IMR-90 (cell line): ENCODE measurements at regions not wholly inside any gene's neighbourhood (a gene's known extent, or its start where the extent isn't known, plus 50 kb on each side); places are given as distances from the start of the nearest gene placed in this dataset.

Experiments used
- ATAC-seq: fragments of 200-7000 bp; cut with Tn5 transposase; 2 replicates; pipeline ENCODE4 v1.9.1; 2020; ENCODE audit warnings: low read depth, mild to moderate bottlenecking, moderate library complexity
- BruUV-seq: library from RNA; stranded (reverse); fragments of 400-500 nt; replicated peaks from 2 replicates; lab custom pipeline; 2021; lab: Mats Ljungman, UMichigan
- CTCF ChIA-PET: fragments of 300-600 bp; formaldehyde crosslinking; extraction: SDS; loops from one replicate; lab custom pipeline; 2021; ENCODE audit warnings: antibody characterized with exemption; lab: Yijun Ruan, JAX
- POLR2A ChIA-PET: fragments of 300-600 bp; sonication (Branson Sonifier 250); formaldehyde crosslinking; loops from one replicate; lab custom pipeline; 2022; ENCODE audit warnings: antibody characterized with exemption; ENCODE audit not compliant: unreplicated experiment; lab: Charles Lee
- DNase-seq: peaks from one replicate; pipeline ENCODE4 v3.0.0; 2013
- H2AFZ ChIP-seq: replicated peaks from 2 replicates; pipeline ENCODE3; 2013; ENCODE audit warnings: low read length, mild to moderate bottlenecking; ENCODE audit not compliant: poor library complexity
- H2AK5ac ChIP-seq: 2 replicates; pipeline ENCODE4 v1.6.1; 2013; ENCODE audit warnings: low read depth, low read length, inconsistent platforms
- H2AK9ac ChIP-seq: replicated peaks from 2 replicates; pipeline ENCODE3; 2013; ENCODE audit warnings: mild to moderate bottlenecking, low read depth, low read length, moderate library complexity; ENCODE audit not compliant: poor library complexity
- H2BK120ac ChIP-seq: 2 replicates; pipeline ENCODE4 v1.6.1; 2013; ENCODE audit warnings: low read depth, low read length, inconsistent platforms
- H2BK15ac ChIP-seq: 3 replicates; pipeline ENCODE4 v1.6.1; 2013; ENCODE audit warnings: low read depth, low read length, inconsistent platforms
- H2BK20ac ChIP-seq: 2 replicates; pipeline ENCODE4 v1.6.1; 2013; ENCODE audit warnings: low read depth, mild to moderate bottlenecking, inconsistent platforms, low read length, moderate library complexity
- H2BK5ac ChIP-seq: 2 replicates; pipeline ENCODE4 v1.6.1; 2013; ENCODE audit warnings: mild to moderate bottlenecking, low read depth, low read length, inconsistent platforms; ENCODE audit not compliant: poor library complexity, severe bottlenecking
- H3K14ac ChIP-seq: replicated peaks from 2 replicates; pipeline ENCODE4 v1.6.1; 2013; ENCODE audit warnings: low read depth, low read length, inconsistent platforms
- H3K18ac ChIP-seq: 2 replicates; pipeline ENCODE4 v1.6.1; 2013; ENCODE audit warnings: low read depth, low read length, control low read depth
- H3K23ac ChIP-seq: 2 replicates; pipeline ENCODE4 v1.6.1; 2013; ENCODE audit warnings: low read depth, low read length, inconsistent platforms
- H3K27ac ChIP-seq: 2 replicates; pipeline ENCODE4 v1.5.1; 2013; ENCODE audit warnings: mild to moderate bottlenecking, control low read depth, low read length; ENCODE audit not compliant: insufficient read depth
- H3K27me3 ChIP-seq: 2 replicates; pipeline ENCODE4 v1.6.1; 2013; ENCODE audit warnings: low read length; ENCODE audit not compliant: control insufficient read depth, insufficient read depth
- H3K36me3 ChIP-seq: 2 replicates; pipeline ENCODE4 v1.6.1; 2013; ENCODE audit warnings: low read length, mixed read lengths; ENCODE audit not compliant: control insufficient read depth, insufficient read depth
- H3K4ac ChIP-seq: 2 replicates; pipeline ENCODE4 v1.6.1; 2013; ENCODE audit warnings: low read depth, low read length, inconsistent platforms
- H3K4me1 ChIP-seq: 2 replicates; pipeline ENCODE4 v1.6.1; 2013; ENCODE audit warnings: low read length, mixed read lengths; ENCODE audit not compliant: control insufficient read depth, insufficient read depth
- H3K4me2 ChIP-seq: 2 replicates; pipeline ENCODE4 v1.6.1; 2013; ENCODE audit warnings: low read depth, mild to moderate bottlenecking, control low read depth, low read length, moderate library complexity
- H3K4me3 ChIP-seq: 2 replicates; pipeline ENCODE4 v1.5.1; 2013; ENCODE audit warnings: low read depth, mild to moderate bottlenecking, control low read depth, low read length, moderate library complexity; ENCODE audit not compliant: insufficient read depth
- H3K56ac ChIP-seq: 2 replicates; pipeline ENCODE4 v1.6.1; 2013; ENCODE audit warnings: low read length, inconsistent platforms; ENCODE audit not compliant: insufficient read depth; ENCODE audit errors: extremely low read depth
- H3K79me1 ChIP-seq, 2 experiments: 2 replicates each; pipeline ENCODE4 v1.6.1; 2013; ENCODE audit warnings: low read length in 2 of 2, inconsistent platforms in 1 of 2, low read depth in 1 of 2
- H3K9ac ChIP-seq: 2 replicates; pipeline ENCODE4 v1.6.1; 2013; ENCODE audit warnings: low read depth, low read length, control low read depth
- H3K9me1 ChIP-seq: 2 replicates; pipeline ENCODE4 v1.6.1; 2013; ENCODE audit warnings: low read length, inconsistent platforms; ENCODE audit not compliant: insufficient read depth
- H3K9me3 ChIP-seq: 2 replicates; pipeline ENCODE4 v1.6.1; 2013; ENCODE audit warnings: low read length; ENCODE audit not compliant: control insufficient read depth, insufficient read depth
- H4K20me1 ChIP-seq: 2 replicates; pipeline ENCODE4 v1.6.1; 2013; ENCODE audit warnings: low read length, inconsistent platforms; ENCODE audit not compliant: insufficient read depth
- H4K5ac ChIP-seq: 2 replicates; pipeline ENCODE4 v1.6.1; 2013; ENCODE audit warnings: mild to moderate bottlenecking, low read depth, low read length, control low read depth
- H4K8ac ChIP-seq, 2 experiments: 2 replicates each; pipeline ENCODE4 v1.6.1; 2013; ENCODE audit warnings: low read depth in 2 of 2, low read length in 2 of 2, control low read depth in 1 of 2, inconsistent platforms in 1 of 2
- H4K91ac ChIP-seq: 2 replicates; pipeline ENCODE4 v1.6.1; 2013; ENCODE audit warnings: low read depth, low read length, inconsistent platforms; ENCODE audit not compliant: insufficient read depth
- CEBPB ChIP-seq: IDR thresholded peaks from 2 replicates; pipeline ENCODE4 v1.6.1; 2012; ENCODE audit warnings: low read depth, low read length, improper control_type of control experiment
- MAFK ChIP-seq: IDR thresholded peaks from 2 replicates; pipeline ENCODE4 v1.6.1; 2012; ENCODE audit warnings: low read depth, low read length, improper control_type of control experiment
- RCOR1 ChIP-seq: IDR thresholded peaks from 2 replicates; pipeline ENCODE4 v1.6.1; 2012; ENCODE audit warnings: mild to moderate bottlenecking, low read length, improper control_type of control experiment; ENCODE audit not compliant: insufficient replicate concordance
- WGBS, 2 experiments: methylation state at CpG; one replicate each; pipeline versions ENCODE4 v1.1.5 to v1.1.7; 2013; ENCODE audit warnings: missing lambda C conversion rate in 2 of 2; ENCODE audit not compliant: insufficient read length in 1 of 2; ENCODE audit errors: extremely low coverage in 2 of 2; 5-methylcytosine and 5-hydroxymethylcytosine counted together
- dilution Hi-C: fragments of 300-500 bp; cut with HindIII; formaldehyde crosslinking; loops from one replicate; pipeline ENCODE4 v1.14.3; 2018; ENCODE audit warnings: low sequenced_read_pairs; ENCODE audit not compliant: unreplicated experiment
- in situ Hi-C: fragments of 300-500 bp; cut with MboI; formaldehyde crosslinking; loops from 3 replicates; pipeline ENCODE4 v1.14.3; 2019; ENCODE audit warnings: low sequenced_read_pairs, inconsistent platforms, mixed read lengths
- intact Hi-C: fragments of 100-400 bp; cut with micrococcal nuclease; formaldehyde crosslinking; loops from 2 replicates; pipeline ENCODE4 v1.10.0; 2022

- Histone ChIP-seq H2BK120ac (peak overlapping the region; percentile 75), H3K4ac (peak overlapping the region; percentile 71), H3K4me2 (no peak overlapping the region), H2AK9ac (peak overlapping the region; percentile 25), H2BK5ac (peak overlapping the region; percentile 21), H3K4me3 (no peak overlapping the region), H4K8ac (peak overlapping the region; percentile 27 to 48; a peak in 2 of 4 replicates), H3K18ac (peak overlapping the region; percentile 93), H4K91ac (peak overlapping the region; percentile 61), H3K27me3 (no peaks in the 10 kb centered on the region), H3K14ac (peak overlapping the region; percentile 21; the same call in 1 of the 2 replicates), H4K20me1 (no peaks in the 10 kb centered on the region), H2AK5ac (peak overlapping the region; percentile 57), H3K4me1 (peaks cover 20% of the 10 kb centered on the region), H3K27ac (0 out of 2 replicates have a peak overlapping the region, but pooled peaks have one; percentile 4), H3K56ac (no peak overlapping the region), H3K23ac (no peak overlapping the region; the same call in 1 of the 2 replicates), H3K36me3 (no peaks in the 10 kb centered on the region), H4K5ac (peak overlapping the region; percentile 18), H3K9me3 (no peaks in the 10 kb centered on the region), H2BK15ac (peak overlapping the region; percentile 25; the same call in 2 of the 3 replicates), H3K79me1 (no peaks in the 10 kb centered on the region), H2AFZ (peak overlapping the region; percentile 49), H3K9ac (no peak overlapping the region), H3K9me1 (0 out of 2 replicates have a peak, but pooled peaks cover 3% of the 10 kb centered on the region), H2BK20ac (peak overlapping the region; percentile 84)
- intact Hi-C loops (no loop called here), dilution Hi-C loops (loop anchor here (25.0 kb wide), 1 partner anchor 657 kb away; no protein-coding TSS in a partner anchor), in situ Hi-C loops (loop anchor here (5.0 kb wide), 2 partner anchors 483 to 677 kb away; no protein-coding TSS in a partner anchor)
- CTCF ChIA-PET = interaction anchor here (1.3 to 1.4 kb wide), 2 partner anchors 8 to 678 kb away, joined by 4 to 5 read pairs; no protein-coding TSS in a partner anchor
- POLR2A ChIA-PET = no interaction called here
- TF ChIP-seq RCOR1 = no peak
- TF ChIP-seq MAFK = peak; percentile 75
- TF ChIP-seq CEBPB = no peak
- no TSS peak for BruUV-seq
- ATAC-seq (no peak), DNase-seq (peak; percentile 20)
- no CpG with 5 or more reads among the region's 12 CpGs for WGBS, 2 experiments
Measured at GRCh38 chr5:57780306-57780960, 297.8 kb upstream of the ACTBL2 start.
